HL-60 (cell line): ENCODE measurements at regions not wholly inside any gene's neighbourhood (a gene's known extent, or its start where the extent isn't known, plus 50 kb on each side); places are given as distances from the start of the nearest gene placed in this dataset.

Experiments
- CTCF ChIP-seq: IDR thresholded peaks from one replicate; pipeline ENCODE4 v1.5.1; 2011; ENCODE audit warnings: low read length, control low read depth, inconsistent platforms; ENCODE audit not compliant: insufficient read depth
- REST ChIP-seq: IDR thresholded peaks from 2 replicates; pipeline ENCODE4 v1.6.1; 2012; ENCODE audit warnings: low read depth; ENCODE audit not compliant: insufficient replicate concordance

GRCh38 chr3:74516019-74516418, 98.4 kb downstream of the CNTN3 start:
- TF ChIP-seq CTCF (no peak), REST (no peak)
